ENCODE measurements at regions not wholly inside any gene's neighbourhood (a gene's known extent, or its start where the extent isn't known, plus 50 kb on each side); places are given as distances from the start of the nearest gene placed in this dataset.

DNA sequence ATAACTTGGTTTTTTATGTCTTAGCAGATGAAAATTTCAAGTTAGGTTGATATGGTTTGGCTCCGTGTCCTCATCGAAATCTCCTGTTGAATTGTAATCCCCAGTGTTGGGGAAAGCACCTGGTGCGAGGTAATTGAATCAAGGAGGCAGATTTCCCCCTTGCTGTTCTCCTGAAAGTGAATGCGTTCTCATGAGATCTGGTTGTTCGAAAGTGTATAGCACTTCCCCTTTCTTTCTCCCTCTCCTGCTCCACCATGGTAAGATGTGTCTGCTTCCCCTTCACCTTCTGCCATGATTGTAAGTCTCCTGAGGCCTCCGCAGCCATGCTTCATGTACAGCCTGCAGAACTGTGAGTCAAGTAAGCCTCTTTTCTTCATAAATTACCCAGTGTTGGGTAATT, 242.1 kb upstream of the TNP1 start:
- DNase-seq, result no peak

DNA sequence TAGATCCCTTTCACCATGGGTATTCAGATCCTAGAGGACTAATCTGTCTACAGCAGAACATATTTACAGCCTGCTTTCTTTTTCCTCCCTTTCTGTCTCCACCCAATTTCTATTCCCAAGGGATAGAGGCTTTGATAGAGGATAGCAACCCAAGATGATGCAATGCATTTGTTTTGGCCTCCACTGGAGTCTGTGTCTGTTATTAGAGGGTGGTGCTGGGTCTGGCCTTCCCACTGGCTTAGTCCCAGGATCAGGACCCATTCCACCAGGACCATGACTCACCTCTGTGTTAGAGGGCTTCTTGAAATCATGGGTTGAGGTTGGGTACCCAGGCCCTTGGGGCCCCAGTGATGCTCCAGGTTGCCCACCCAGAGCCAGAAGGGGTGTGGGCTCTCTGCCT, 239.7 kb upstream of the TNP1 start:
- no peak for DNase-seq

DNA sequence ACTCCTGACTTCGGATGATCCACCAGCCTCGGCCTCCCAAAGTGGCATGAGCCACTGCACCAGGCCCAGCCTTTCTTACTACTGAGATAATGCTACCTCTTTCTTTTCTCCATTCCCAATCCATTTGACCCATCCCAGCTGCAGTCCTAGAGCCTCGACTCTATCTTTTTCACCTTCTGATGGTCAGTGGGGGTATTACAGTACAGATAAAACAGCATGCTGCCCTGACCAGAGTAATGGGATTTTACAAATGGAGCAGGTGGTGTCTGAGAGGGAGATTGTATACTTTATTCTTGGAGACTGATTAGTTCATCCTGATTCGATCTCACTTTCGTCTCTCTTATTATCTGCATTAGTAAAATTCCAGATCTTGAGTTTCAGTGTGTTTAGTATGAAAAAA, 238.6 kb upstream of the TNP1 start:
- DNase-seq, result no peak

DNA sequence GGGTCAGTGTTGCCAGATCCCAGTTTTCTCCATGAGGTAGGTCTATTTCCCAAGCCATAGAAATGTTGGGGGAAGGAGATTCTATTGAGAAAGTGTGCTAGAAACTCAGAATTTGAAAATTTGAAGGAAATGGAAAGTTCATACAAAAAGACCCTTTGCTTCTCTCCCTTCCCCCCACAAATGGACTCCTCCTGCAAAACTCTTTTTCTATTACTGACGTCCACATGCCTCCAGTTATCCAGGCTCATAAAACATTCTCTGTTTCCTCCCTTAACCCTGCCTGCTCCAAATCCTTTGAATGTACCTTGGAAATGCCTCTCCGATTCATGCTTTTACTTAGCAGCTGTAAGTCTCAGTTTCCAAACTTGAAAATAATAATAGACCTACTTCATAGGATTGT, 237.5 kb upstream of the TNP1 start:
- DNase-seq, result no peak

DNA sequence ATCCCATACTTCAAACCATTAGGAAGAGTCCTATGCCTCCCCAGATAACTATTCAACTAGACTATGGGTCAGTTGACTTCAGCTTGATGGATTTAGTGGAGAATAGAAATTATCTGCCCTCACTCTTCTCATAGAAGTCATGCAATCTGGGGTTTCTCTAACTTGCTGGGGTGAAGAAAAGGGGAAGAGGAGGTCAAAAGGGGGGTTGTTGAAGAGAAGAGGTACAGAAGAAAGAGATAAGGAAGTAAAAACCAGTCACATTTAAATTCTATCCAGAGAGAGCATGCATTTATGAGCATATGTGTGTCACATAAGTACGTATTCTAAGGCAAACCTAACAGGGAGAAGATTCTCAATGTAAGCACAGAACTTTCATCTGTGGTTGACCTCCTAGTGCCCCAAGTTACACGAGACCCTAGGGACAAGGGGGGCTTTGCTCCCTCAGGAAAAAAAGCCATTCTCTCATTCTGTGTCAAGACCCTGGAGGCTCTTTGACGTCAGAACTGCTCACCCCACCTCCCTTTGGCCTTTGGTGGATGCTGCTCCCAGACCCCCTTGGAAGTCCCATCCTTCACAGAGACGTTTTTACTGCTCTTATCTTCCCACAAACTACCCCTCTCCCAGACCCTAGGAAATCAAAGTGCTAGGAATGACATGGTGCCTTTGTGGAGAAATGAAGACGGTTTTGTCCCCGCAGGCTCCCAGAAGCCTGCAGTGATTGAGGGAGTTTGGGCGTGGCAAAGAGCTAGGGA, 236.8 kb upstream of the TNP1 start:
- DNase-seq, result no peak

DNA sequence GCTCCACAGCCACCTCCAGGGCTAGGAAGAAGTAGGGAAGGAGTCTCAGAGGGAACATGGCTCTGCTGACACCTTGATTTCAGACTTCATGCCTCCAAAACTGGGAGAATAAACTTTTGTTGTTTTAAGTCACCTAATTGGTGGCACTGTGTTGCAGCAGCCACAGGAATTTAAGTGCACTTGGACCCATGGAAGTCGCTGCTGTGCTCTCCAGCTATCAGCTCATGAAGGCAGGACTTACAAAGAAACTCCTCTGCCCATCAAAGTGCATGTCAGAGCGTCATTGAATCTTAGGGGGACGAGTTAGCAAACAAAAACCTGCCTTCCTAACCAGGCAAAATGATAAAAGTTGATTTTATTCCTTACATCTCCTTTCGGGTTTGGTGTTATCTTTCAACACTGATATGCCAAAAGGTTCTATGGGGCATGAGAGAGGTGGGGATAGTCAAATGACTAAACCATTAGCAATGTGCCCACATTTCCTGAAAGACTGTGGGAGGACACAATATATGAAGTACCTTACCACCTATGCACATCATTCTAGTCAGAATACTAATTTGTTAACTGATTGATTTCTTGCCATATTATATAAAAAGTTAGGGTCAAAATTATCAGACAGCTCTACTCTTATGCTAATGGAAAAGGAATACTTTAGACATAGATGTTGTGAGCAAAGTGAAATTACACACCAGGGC, 235.8 kb upstream of the TNP1 start:
- no peak for DNase-seq

DNA sequence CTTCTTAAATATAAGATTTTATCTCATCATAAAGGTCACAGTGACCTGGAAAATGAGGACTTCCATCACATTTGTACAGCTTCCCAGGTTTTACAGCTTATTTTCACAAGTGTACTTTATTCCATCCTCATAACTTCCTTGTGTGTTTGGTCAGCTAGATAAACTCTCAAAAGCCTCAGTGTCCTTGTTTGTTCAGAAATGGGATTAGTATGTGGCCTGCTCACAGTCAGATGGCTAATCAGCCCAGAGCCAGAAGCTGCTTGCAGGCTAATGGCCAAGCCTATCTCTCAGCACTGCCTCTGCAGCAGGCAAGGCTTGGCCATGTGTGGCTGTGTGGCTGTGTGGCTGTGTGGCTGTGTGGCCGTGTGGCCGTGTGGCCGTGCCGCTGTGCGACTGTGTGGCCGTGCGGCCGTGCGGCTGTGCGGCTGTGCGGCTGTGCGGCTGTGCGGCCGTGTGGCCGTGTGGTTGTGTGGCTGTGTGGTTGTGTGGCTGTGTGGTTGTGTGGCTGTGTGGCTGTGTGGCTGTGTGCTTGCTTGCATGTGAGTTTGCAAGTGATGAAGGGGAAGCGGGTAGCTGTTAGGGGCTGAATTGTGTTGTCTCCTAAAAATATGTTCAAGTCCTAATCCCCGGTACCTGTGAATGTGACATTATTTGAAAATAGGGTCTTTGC, 233.0 kb upstream of the TNP1 start:
- no peak for DNase-seq

DNA sequence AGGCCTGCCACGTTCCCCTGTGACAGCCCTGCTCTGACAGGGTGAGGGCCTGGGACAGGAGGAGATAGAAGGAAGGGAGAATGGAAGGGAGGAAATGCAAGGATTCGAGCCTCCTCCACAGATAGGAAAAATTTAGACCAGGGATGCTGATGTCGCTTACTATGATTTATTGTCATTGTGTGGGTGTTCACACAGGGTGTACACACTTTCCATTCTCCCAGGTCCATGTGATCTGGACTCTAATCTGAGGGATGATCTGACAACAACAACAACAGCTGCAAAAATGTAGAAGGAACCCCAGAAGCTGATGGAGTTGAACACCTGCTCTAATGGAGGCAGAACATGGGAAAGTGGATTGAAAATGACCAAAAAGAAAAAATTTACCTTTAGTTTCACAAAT, 231.7 kb upstream of the TNP1 start:
- DNase-seq, result no peak

DNA sequence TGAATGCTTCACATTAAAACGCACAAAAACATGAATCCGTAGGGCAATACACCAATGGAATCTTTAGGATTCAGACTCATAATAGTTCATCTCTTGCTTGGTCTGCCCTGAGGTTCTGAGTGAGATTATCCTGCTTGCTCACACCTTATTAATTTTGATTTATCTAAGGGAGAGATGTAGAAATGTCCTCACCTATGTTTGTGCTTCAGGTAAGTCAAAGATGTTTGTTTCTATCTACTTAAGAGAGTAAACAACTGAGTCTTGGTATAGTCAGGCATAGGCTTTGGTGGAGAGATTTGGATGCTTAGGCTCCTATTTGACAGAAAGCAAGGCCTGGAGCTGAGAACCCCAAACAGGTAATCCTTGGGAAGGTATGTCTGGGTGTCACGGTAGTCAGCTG, 231.0 kb upstream of the TNP1 start:
- DNase-seq, result no peak

DNA sequence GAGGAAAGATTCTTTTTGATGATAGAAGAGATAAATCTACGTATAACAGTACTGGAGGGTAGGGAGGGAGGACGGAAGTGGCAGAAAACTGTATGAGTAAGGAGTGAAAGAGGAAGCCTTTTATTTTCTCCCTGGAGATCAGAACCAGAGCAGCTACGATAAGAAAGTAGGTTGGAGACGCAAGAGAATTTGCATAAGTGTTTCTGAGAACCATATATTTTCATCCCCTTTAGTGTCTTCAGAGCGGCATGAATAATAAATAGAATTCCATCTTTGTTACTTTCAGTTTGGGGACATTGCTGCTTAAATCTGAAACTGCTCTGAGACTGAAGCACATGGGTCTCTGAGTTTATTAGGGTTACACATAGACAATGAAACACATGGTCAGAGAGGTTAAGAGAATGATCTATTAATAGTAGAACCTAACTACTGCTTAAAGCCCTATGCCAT, 230.2 kb upstream of the TNP1 start:
- DNase-seq, result peak; percentile 22

DNA sequence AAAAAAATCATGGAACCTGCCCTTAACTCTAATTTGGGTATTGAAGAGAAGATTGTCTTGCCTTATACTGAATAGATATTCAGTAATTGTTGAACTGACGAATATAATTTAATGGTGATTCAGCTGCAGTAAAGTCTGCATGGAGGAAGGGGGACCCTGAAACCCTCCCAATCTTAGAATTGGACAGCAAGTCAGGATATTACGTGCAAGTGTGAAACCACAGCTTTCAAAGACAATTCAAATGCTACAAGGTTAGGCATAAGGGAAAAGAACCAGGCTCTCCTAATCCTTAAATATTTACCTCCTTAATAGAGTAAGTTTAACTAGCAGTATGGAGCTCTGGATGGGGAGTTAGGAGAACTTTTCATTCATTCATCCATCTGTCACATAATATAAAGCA, 226.9 kb upstream of the TNP1 start:
- no peak for DNase-seq

DNA sequence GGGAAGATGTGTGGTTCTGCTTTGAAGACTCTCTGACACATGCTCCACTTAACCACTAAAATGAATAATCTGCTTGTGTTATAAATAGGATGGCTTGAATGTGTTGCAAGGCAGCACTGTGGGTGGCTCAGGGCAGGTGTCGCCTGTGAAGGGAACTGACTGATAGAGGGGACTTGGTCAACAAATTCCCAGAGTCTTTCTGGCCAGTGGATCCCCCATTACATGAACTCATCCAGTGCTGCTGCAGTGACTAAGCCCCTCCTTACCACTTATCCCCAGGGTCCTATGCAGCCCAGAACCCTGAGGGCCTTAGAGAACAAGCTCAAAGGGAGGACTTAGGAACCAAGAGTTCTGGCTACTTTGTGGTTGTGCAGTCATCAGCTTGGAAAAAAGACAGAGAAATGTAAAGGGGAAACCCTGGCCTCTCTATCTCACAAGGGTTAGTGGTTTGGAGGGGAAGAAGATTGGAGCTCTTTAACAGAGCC, 226.2 kb upstream of the TNP1 start:
- peak; percentile 55 for DNase-seq

DNA sequence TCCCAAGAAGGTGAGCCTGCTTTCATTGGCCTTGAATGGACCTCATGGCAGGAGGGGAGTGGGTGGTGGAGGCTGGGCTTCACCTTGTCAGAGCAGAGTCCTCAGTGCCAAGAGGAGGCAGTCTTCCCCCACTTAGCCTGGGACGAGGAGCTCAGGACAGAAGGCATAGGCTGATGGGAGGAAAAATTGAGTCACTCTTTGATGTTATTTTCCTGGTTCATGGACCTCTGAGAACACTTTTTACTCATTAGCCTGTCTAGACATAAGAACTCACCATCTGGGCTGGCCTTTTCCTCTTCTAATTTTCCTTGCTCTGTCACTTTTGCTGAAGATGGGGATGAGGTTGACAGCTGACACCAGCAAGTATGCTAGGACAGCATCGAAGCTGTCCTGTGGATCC, 225.7 kb upstream of the TNP1 start:
- no peak for DNase-seq

DNA sequence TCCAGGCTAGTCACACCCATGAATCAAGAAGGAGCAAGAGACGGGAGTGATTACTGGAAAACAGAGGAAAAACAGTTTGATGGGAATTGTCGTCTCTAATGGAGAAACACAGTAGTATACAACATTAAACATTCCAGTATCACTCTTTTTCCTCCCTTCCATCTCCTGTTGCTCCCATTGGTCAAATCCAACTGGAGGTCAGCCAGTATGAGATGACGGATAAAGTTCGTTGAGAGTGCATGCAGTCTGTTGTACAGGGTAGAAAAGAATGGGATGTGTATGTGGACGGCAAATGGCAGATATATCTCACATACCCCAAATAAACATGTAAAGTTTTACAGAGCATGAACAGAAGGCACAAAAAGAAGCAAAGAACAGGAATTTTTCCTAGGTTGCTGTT, 221.9 kb upstream of the TNP1 start:
- DNase-seq, result no peak

DNA sequence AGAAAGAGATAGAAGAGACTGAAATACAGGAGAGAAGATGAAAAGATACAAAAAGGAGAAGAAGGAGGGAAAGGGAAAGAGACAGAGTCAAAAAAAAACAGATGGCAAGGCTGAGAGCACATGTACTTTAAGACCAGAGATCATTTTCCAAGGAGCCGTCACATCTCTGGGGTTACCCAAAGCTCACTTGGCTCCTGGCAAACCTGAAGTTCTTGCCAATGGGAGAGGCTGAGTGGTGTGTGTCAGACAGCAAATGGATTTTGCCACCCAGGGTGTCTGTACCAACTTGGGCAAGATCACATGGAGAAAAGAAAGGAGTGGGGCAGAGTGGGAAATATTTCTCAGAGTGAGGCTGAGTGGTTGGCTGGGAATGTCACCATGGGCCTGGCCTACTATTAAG, 219.3 kb upstream of the TNP1 start:
- no peak for DNase-seq

DNA sequence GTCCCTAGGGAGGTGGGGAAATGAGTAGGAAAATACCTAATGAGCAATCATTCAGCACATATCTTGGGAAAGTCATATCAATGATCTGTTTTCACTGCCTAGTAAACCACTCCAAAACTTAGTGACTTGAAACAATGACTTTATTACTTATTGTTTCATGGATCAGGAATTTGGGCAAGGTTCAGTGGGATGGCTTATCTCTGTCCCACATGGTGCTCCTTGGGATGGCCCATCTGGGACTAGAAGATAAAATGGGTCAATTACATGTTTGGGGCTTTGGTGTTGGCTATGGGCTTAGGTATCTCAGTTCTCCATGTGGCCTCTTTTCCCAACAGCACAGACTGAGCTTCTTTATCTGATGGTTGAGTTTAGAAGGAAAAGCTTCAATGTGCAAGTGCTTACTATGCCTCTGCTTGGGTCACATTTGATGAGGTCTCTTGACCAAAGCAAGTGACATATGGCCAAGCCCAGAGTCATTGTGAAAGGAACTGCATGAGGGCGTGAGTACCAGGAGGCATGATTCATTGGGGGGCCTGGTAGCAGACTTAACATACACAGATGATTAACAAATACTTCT, 218.1 kb upstream of the TNP1 start:
- DNase-seq, result peak; percentile 30

DNA sequence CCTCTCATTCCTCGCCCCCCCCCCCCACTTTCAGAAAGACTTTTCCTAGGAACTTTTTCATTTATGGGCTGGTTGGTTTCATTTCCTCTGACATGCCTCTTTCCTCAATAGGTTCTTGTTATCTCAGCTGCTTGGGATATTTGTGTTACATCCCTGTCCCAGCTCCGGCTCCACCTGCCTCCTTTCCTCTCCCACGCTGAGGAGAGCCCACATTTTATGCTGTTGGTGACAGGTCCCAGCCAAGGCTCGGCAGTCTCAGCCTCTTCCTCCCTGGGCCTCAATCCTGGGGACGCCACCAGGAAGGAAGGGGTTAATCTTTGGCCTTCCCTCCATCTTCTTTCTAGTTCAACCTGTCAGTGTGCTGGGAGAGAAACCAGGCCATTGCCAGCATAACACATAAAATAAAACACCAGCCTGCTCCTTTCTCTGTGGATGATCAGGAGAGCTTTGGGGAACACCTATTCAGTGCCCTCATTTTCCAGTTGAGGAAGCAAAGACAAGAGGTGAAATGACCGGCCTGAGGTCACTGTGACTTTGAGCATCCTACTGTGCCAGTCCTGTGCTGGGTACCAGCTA, 216.9 kb upstream of the TNP1 start:
- DNase-seq, result no peak

DNA sequence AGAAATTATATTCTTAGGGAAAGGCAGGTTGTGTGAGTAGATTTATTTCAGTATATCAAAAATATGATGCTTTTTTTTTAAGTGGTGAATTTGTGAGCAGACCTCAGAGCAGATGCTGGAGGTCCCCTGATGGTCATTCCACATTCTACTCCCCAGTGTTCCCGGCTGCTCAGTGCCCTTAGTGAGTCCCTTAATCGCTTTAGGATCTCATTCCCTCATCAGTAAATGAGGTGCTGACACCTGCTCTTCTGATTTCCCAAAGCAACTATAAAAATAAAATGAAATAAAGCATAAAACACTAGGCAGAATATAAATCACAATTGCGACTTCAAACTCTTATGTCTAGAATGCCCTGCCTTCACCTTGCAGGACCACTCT, 216.2 kb upstream of the TNP1 start:
- no peak for DNase-seq

DNA sequence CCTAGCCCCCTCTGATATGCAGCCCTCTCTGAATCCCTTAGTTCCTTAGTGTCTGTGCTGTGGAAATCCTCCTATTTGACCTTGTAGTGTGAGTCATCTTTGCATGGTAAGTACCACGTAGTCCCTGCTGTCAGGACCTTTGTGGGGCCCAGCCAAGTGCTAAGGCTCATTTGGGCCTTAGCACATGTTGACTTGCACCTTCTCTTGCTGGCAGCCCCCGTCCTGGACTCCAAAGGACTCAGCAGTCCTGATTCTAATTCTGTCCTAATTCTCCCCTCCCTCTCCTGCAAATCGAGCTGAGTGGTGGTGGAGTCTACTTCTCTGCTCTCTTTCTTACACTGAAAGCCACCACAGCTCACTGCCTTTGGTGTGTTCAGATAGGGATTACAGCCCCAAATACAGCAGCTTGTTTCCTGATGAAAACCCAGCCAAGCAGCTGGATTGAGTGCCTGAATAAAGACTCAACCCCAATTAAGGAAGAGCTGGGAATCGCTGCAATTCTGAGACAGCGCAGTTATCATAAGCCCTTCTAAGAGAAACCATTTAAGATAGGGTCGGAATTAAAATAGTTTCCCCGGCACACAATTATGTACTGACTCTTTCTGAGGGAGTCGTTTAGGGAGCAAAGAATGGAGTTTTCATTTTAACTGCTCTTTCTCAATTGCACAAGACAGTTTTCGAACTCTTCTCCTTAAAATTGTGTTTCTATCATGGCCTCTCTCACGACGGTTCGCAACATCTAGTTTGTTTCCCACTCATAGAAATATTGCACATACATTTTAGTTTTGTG, 215.6 kb upstream of the TNP1 start:
- DNase-seq, result no peak

DNA sequence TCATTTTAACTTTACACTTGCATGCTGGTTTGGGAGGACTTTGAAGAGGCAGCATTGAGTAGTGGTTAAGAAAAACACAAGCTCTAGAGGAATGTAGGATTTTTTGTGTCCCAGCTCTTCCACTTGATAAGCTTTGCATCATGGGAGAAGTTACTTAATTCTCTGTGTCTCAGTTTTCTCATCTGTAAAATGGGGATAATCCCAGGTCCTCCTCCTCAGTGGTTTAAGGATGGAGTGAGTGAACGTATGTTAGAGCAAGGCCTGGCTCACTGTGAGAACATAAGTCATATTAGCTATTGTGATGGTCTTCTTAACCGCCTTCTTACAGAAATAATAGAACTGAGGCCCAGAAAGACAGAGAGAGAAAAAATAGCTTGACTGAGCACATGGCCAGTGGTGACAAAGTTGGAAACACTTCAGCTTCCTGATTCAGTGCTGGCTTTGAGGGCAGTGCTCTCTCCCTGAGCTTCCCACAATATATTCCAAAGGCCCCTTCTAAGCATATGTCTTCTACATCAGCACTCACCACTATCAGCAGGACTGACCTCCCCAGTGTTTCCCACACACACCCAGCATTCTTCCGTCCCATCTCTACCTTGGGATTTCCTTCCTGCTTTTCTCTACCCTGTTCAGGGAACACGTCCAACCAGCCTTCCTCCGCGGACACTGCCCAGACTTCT, 214.9 kb upstream of the TNP1 start:
- no peak for DNase-seq

DNA sequence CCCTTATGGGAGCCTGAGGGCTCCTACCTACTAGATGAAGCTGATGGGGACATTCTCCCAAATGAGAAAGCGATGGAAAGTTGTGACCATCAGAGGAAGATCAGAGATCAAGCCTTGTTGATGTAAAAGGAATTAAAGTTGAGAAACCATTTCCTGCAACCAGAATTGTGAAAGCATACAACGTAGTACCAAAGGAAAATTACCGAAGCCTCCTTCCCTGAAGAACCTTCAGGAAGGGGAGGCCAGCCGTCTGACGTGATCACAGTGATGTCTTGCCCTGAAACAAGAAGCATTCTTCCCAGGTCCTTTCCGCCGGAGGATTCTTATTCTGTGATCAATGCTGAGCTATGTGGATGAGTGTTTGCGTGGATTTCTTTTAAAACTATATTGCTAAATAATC, 211.6 kb upstream of the TNP1 start:
- DNase-seq, result no peak

DNA sequence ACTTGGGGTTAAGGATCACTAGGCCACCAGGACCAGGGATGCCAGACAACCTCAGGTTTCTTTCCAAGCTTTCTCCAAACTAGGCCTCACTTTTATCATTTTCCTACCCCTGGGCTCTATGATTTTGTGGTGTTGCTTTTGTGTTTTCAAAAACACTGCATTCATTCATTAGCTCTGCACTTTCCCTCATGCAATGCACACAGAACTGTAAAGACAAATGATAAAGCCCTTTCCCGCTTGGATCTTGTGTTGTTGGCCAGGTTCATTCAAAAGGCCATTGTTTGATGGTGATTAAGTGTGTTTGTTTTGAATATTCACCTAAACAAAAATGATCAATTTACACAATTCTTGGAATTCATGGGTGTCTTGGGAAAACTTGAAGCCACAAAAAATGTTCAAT, 210.7 kb upstream of the TNP1 start:
- no peak for DNase-seq
